Spleen (tissue), 11 donors: ENCODE measurements at regions not wholly inside any gene's neighbourhood (a gene's known extent, or its start where the extent isn't known, plus 50 kb on each side); places are given as distances from the start of the nearest gene placed in this dataset.

Source experiments
- DNase-seq: peaks from one replicate; pipeline ENCODE4 v3.0.0-alpha.2; 2020
- H3K27ac ChIP-seq, 8 donors: fragments of 200-600 bp; sonication (generic) in 7 of 8; 1 replicate in 4 of 8; 2 replicates in 4 of 8; pipeline versions ENCODE4 v1.5.0 to v1.8.0; 2016 to 2021; ENCODE audit warnings: inconsistent platforms in 4 of 8, mild to moderate bottlenecking in 4 of 8, moderate library complexity in 1 of 8
- H3K27me3 ChIP-seq, 7 donors: fragments of 200-600 bp; sonication (generic) in 6 of 7; replicated peaks in 1 of 7; 1 replicate in 4 of 7; 2 replicates in 3 of 7; pipeline versions ENCODE4 v1.5.0 to v1.8.0; 2016 to 2021; ENCODE audit warnings: inconsistent platforms in 3 of 7, mild to moderate bottlenecking in 1 of 7
- H3K36me3 ChIP-seq, 6 donors: fragments of 200-600 bp; sonication (generic) in 5 of 6; 1 replicate in 4 of 6; 2 replicates in 2 of 6; pipeline versions ENCODE4 v1.5.0 to v1.8.0; 2016 to 2021; ENCODE audit warnings: inconsistent platforms in 2 of 6
- H3K4me1 ChIP-seq, 6 donors: fragments of 200-600 bp; sonication (generic) in 5 of 6; 1 replicate in 3 of 6; 2 replicates in 3 of 6; pipeline versions ENCODE4 v1.5.0 to v1.8.0; 2016 to 2021; ENCODE audit warnings: inconsistent platforms in 3 of 6
- H3K4me3 ChIP-seq, 8 donors: fragments of 200-600 bp; sonication (generic) in 7 of 8; 1 replicate in 4 of 8; 2 replicates in 4 of 8; pipeline versions ENCODE4 v1.5.0 to v1.8.0; 2016 to 2021; ENCODE audit warnings: inconsistent platforms in 4 of 8, mild to moderate bottlenecking in 4 of 8, moderate library complexity in 2 of 8
- H3K9me3 ChIP-seq, 8 donors: fragments of 200-600 bp; sonication (generic) in 7 of 8; 1 replicate in 4 of 8; 2 replicates in 4 of 8; pipeline versions ENCODE4 v1.5.0 to v1.8.0; 2016 to 2021; ENCODE audit warnings: inconsistent platforms in 4 of 8
- POLR2A ChIP-seq, 3 donors: fragments of 450-650 bp; IDR thresholded peaks; one replicate each; pipeline ENCODE4 v1.5.1; 2017; ENCODE audit warnings: antibody characterized with exemption in 3 of 3, mild to moderate bottlenecking in 1 of 3
- POLR2AphosphoS5 ChIP-seq, 3 donors: sonication (generic); formaldehyde crosslinking; IDR thresholded peaks; one replicate each; pipeline ENCODE4 v1.5.1; 2017; ENCODE audit warnings: antibody characterized with exemption in 3 of 3
- WGBS, 5 donors: extraction: QIAGEN DNeasy Blood & Tissue Kit in 3 of 5; methylation state at CpG; one replicate each; pipeline versions ENCODE4 v1.1.5 to v1.1.7; 2013 to 2018; 5-methylcytosine and 5-hydroxymethylcytosine counted together
- intact Hi-C: fragments of 100-400 bp; cut with DNase I; formaldehyde crosslinking; loops from one replicate; pipeline ENCODE4 v1.15.0; 2023; ENCODE audit warnings: low total_unique reads
- TF ChIP-seq, protein P1 (sequence below), 11 experiments: fragments of 200-600 bp in 7 of 11; fragments of 450-650 bp in 4 of 11; sonication (generic) in 4 of 11; IDR thresholded peaks in 8 of 11; conservative IDR thresholded peaks in 3 of 11; 1 replicate in 7 of 11; 2 replicates in 4 of 11; pipeline versions ENCODE4 v1.4.0 to v1.8.0; 2016 to 2021; ENCODE audit warnings: antibody characterized with exemption in 11 of 11, inconsistent platforms in 4 of 11, mild to moderate bottlenecking in 1 of 11
- donor health status: healthy with polysubstance abuse.
- donor health status: DM: no; HTN: no; CAD: no; lungs with moderate emphysema.
- donor health status: DM: no; HTN: no; CAD: no.
- donor health status: Bipolar disorder and iron deficiency.
- donor health status: healthy.
- donor health status: DM: no; HTN: no; CAD: no.
- donor health status: DM: yes; HTN: yes; CAD: no.

DNA sequence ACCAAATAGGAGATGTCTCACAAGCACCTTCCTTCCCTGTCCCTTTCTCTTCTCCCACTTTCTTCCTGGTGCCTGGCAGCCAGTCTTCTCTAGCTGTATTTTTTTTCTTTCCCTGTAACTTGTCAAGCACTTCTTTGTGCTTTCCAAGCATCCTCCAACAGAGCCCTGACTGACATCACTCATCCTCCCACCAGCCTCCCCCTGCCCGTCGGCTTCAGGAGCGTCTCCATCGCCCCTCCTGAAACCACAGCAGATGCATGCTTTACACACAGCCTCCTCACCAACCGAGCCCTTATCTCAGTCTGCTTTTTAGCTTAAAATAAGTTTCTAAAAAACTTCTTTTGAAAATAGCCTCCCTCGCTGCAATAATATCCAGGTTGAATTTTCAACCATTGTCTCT is 268.7 kb upstream of the CDH5 start:
- no peaks in the 10 kb centered on the region for H3K4me1 ChIP-seq
- H3K27ac ChIP-seq, result no peak overlapping the region
- TF ChIP-seq, protein P1, sequence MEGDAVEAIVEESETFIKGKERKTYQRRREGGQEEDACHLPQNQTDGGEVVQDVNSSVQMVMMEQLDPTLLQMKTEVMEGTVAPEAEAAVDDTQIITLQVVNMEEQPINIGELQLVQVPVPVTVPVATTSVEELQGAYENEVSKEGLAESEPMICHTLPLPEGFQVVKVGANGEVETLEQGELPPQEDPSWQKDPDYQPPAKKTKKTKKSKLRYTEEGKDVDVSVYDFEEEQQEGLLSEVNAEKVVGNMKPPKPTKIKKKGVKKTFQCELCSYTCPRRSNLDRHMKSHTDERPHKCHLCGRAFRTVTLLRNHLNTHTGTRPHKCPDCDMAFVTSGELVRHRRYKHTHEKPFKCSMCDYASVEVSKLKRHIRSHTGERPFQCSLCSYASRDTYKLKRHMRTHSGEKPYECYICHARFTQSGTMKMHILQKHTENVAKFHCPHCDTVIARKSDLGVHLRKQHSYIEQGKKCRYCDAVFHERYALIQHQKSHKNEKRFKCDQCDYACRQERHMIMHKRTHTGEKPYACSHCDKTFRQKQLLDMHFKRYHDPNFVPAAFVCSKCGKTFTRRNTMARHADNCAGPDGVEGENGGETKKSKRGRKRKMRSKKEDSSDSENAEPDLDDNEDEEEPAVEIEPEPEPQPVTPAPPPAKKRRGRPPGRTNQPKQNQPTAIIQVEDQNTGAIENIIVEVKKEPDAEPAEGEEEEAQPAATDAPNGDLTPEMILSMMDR (IDR thresholded peaks at IDR 0.05 in 8 of 11, conservative IDR thresholded peaks at IDR 0.05 in 3 of 11), result no peak
- TF ChIP-seq POLR2A (IDR thresholded peaks at IDR 0.05), result no peak
- TF ChIP-seq POLR2AphosphoS5 (IDR thresholded peaks at IDR 0.05), result no peak
- intact Hi-C loops, result no loop called here
- no peak overlapping the region for H3K4me3 ChIP-seq
- 66 to 80% (median 75%) methylated on average over 6 of the region's 6 CpGs for WGBS, 5 donors
- no peaks in the 10 kb centered on the region for H3K36me3 ChIP-seq
- peaks cover 0 to 3% (median 0%) of the 10 kb centered on the region in 7 donors for H3K27me3 ChIP-seq
- DNase-seq, result no peak
- H3K9me3 ChIP-seq, result no peaks in the 10 kb centered on the region

- Histone ChIP-seq H3K4me1 (no peaks in the 10 kb centered on the region), H3K27me3 (peaks cover 0 to 3% (median 0%) of the 10 kb centered on the region in 7 donors), H3K36me3 (no peaks in the 10 kb centered on the region), H3K27ac (no peak overlapping the region), H3K4me3 (no peak overlapping the region), H3K9me3 (no peaks in the 10 kb centered on the region)
- no peak for DNase-seq
- intact Hi-C loops, result no loop called here
- TF ChIP-seq POLR2AphosphoS5 (IDR thresholded peaks at IDR 0.05) (no peak), POLR2A (IDR thresholded peaks at IDR 0.05) (no peak)
- TF ChIP-seq, protein P1 (IDR thresholded peaks at IDR 0.05 in 8 of 11, conservative IDR thresholded peaks at IDR 0.05 in 3 of 11), result no peak
Observed at GRCh38 chr16:66095676-66096075, 270.8 kb upstream of the CDH5 start.

DNA sequence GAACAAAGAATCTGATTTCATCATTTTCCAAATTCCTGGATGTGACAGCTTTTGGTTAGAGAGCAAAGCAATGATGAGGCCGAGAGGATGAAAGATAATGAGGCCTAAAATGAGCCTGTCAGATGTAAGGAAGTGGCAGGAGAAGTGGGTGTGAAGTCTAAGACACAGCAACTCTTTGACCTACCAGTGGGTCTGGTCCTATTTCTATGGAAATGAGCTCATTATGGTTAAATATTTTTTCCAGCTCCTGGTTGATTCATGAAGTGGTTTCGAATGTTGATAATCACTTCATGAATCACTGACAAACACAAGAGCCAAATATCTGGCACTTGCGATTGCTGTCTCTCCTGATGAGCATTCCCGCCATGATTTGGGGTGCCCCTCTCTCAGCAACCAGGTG is 273.3 kb upstream of the CDH5 start:
- WGBS, 5 donors, result 82 to 93% (median 91%) methylated on average over 4 of the region's 4 CpGs
- H3K4me1 ChIP-seq, result no peaks in the 10 kb centered on the region
- DNase-seq, result no peak
- H3K9me3 ChIP-seq, result no peaks in the 10 kb centered on the region
- no peak overlapping the region for H3K4me3 ChIP-seq
- intact Hi-C loops, result no loop called here
- peaks cover 0 to 3% (median 0%) of the 10 kb centered on the region in 7 donors for H3K27me3 ChIP-seq
- H3K36me3 ChIP-seq, result no peaks in the 10 kb centered on the region
- TF ChIP-seq, protein P1 (IDR thresholded peaks at IDR 0.05 in 8 of 11, conservative IDR thresholded peaks at IDR 0.05 in 3 of 11), result no peak
- TF ChIP-seq POLR2A (IDR thresholded peaks at IDR 0.05) (no peak), POLR2AphosphoS5 (IDR thresholded peaks at IDR 0.05) (no peak)
- no peak overlapping the region for H3K27ac ChIP-seq

GRCh38 chr16:66091471-66091891 is 275.0 kb upstream of the CDH5 start:
- no peaks in the 10 kb centered on the region for H3K27me3 ChIP-seq
- H3K9me3 ChIP-seq, result no peaks in the 10 kb centered on the region
- TF ChIP-seq, protein P1 (IDR thresholded peaks at IDR 0.05 in 8 of 11, conservative IDR thresholded peaks at IDR 0.05 in 3 of 11), result no peak
- TF ChIP-seq POLR2A (IDR thresholded peaks at IDR 0.05), result no peak
- TF ChIP-seq POLR2AphosphoS5 (IDR thresholded peaks at IDR 0.05), result no peak
- intact Hi-C loops, result no loop called here
- H3K27ac ChIP-seq, result no peak overlapping the region
- no peak overlapping the region for H3K4me3 ChIP-seq
- DNase-seq, result no peak
- H3K36me3 ChIP-seq, result no peaks in the 10 kb centered on the region
- H3K4me1 ChIP-seq, result no peaks in the 10 kb centered on the region
